ENCODE measurements at regions not wholly inside any gene's neighbourhood (a gene's known extent, or its start where the extent isn't known, plus 50 kb on each side); places are given as distances from the start of the nearest gene placed in this dataset.

- Mint-ChIP-seq H3K4me3 (no peak overlapping the region), H3K9me3 (ENCODE audit: insufficient read depth) (no peaks in the 10 kb centered on the region), H3K4me1 (ENCODE audit: low read depth) (peaks cover 6% of the 10 kb centered on the region), H3K27ac (no peak overlapping the region), H3K36me3 (ENCODE audit: low read depth) (no peaks in the 10 kb centered on the region), H3K27me3 (ENCODE audit: low read depth) (peaks cover 3% of the 10 kb centered on the region)
- POLR2A ChIA-PET = interaction anchor here (0.6 kb wide), 1 partner anchor 101 kb away, joined by 3 read pairs; no protein-coding TSS in a partner anchor
- CTCF ChIA-PET = no interaction called here
- ATAC-seq (no peak), DNase-seq (no peak)
Measured at GRCh38 chr14:97021571-97022168, 224.5 kb downstream of the VRK1 start.

GRCh38 chr14:97022741-97023140 lies 225.6 kb downstream of the VRK1 start:
- POLR2A ChIA-PET = no interaction called here
- Mint-ChIP-seq H3K9me3 (ENCODE audit: insufficient read depth) (no peaks in the 10 kb centered on the region), H3K27ac (no peak overlapping the region), H3K4me1 (ENCODE audit: low read depth) (peaks cover 6% of the 10 kb centered on the region), H3K27me3 (ENCODE audit: low read depth) (peaks cover 3% of the 10 kb centered on the region), H3K4me3 (no peak overlapping the region), H3K36me3 (ENCODE audit: low read depth) (no peaks in the 10 kb centered on the region)
- ATAC-seq = no peak
- CTCF ChIA-PET = no interaction called here
- DNase-seq = no peak

- peaks cover 3% of the 10 kb centered on the region for H3K27me3 Mint-ChIP-seq (ENCODE audit: low read depth)
- no peak overlapping the region for H3K27ac Mint-ChIP-seq
- H3K4me3 Mint-ChIP-seq = no peak overlapping the region
- H3K36me3 Mint-ChIP-seq (ENCODE audit: low read depth) = no peaks in the 10 kb centered on the region
- ChIA-PET POLR2A (no interaction called here), CTCF (no interaction called here)
- no peaks in the 10 kb centered on the region for H3K9me3 Mint-ChIP-seq (ENCODE audit: insufficient read depth)
- peaks cover 13% of the 10 kb centered on the region for H3K4me1 Mint-ChIP-seq (ENCODE audit: low read depth)
- ATAC-seq = no peak
- DNase-seq = no peak
Measured at GRCh38 chr14:97023871-97024270, 226.7 kb downstream of the VRK1 start.

GRCh38 chr14:97024300-97024699 lies 227.1 kb downstream of the VRK1 start:
- Mint-ChIP-seq H3K9me3 (ENCODE audit: insufficient read depth) (no peaks in the 10 kb centered on the region), H3K27ac (no peak overlapping the region), H3K27me3 (ENCODE audit: low read depth) (peaks cover 3% of the 10 kb centered on the region), H3K36me3 (ENCODE audit: low read depth) (no peaks in the 10 kb centered on the region), H3K4me1 (ENCODE audit: low read depth) (peaks cover 13% of the 10 kb centered on the region), H3K4me3 (no peak overlapping the region)
- DNase-seq (no peak), ATAC-seq (no peak)
- CTCF ChIA-PET = interaction anchor here (0.6 kb wide), 1 partner anchor 170 kb away, joined by 3 read pairs; no protein-coding TSS in a partner anchor
- POLR2A ChIA-PET = no interaction called here

- ATAC-seq = no peak
- no peaks in the 10 kb centered on the region for H3K36me3 Mint-ChIP-seq (ENCODE audit: low read depth)
- H3K27me3 Mint-ChIP-seq (ENCODE audit: low read depth) = peaks cover 10% of the 10 kb centered on the region
- H3K4me3 Mint-ChIP-seq = no peak overlapping the region
- no peak overlapping the region for H3K27ac Mint-ChIP-seq
- CTCF ChIA-PET = no interaction called here
- no peaks in the 10 kb centered on the region for H3K9me3 Mint-ChIP-seq (ENCODE audit: insufficient read depth)
- POLR2A ChIA-PET = no interaction called here
- no peak for DNase-seq
- peaks cover 12% of the 10 kb centered on the region for H3K4me1 Mint-ChIP-seq (ENCODE audit: low read depth)
Measured at GRCh38 chr14:97025722-97026121, 228.5 kb downstream of the VRK1 start.

GRCh38 chr14:97027256-97027999 lies 230.2 kb downstream of the VRK1 start:
- DNase-seq = no peak
- H3K4me1 Mint-ChIP-seq (ENCODE audit: low read depth) = peaks cover 8% of the 10 kb centered on the region
- peaks cover 3% of the 10 kb centered on the region for H3K9me3 Mint-ChIP-seq (ENCODE audit: insufficient read depth)
- no peak overlapping the region for H3K27ac Mint-ChIP-seq
- H3K36me3 Mint-ChIP-seq (ENCODE audit: low read depth) = peaks cover 4% of the 10 kb centered on the region
- ChIA-PET POLR2A (no interaction called here), CTCF (no interaction called here)
- no peak for ATAC-seq
- peaks cover 21% of the 10 kb centered on the region for H3K27me3 Mint-ChIP-seq (ENCODE audit: low read depth)
- H3K4me3 Mint-ChIP-seq = no peak overlapping the region

- Mint-ChIP-seq H3K36me3 (ENCODE audit: low read depth) (peaks cover 4% of the 10 kb centered on the region), H3K27ac (no peak overlapping the region), H3K4me1 (ENCODE audit: low read depth) (peaks cover 12% of the 10 kb centered on the region), H3K9me3 (ENCODE audit: insufficient read depth) (peaks cover 3% of the 10 kb centered on the region), H3K4me3 (no peak overlapping the region), H3K27me3 (ENCODE audit: low read depth) (peaks cover 27% of the 10 kb centered on the region)
- POLR2A ChIA-PET = no interaction called here
- CTCF ChIA-PET = no interaction called here
- DNase-seq = no peak
- no peak for ATAC-seq
Measured at GRCh38 chr14:97028382-97028781, 231.2 kb downstream of the VRK1 start.

- Mint-ChIP-seq H3K27me3 (ENCODE audit: low read depth) (peaks cover 31% of the 10 kb centered on the region), H3K4me3 (no peak overlapping the region), H3K9me3 (ENCODE audit: insufficient read depth) (peaks cover 3% of the 10 kb centered on the region), H3K27ac (no peak overlapping the region), H3K4me1 (ENCODE audit: low read depth) (peaks cover 12% of the 10 kb centered on the region), H3K36me3 (ENCODE audit: low read depth) (peaks cover 4% of the 10 kb centered on the region)
- POLR2A ChIA-PET = no interaction called here
- no peak for ATAC-seq
- DNase-seq = no peak
- CTCF ChIA-PET = no interaction called here
Measured at GRCh38 chr14:97029800-97030199, 232.6 kb downstream of the VRK1 start.

GRCh38 chr14:97031530-97031929 lies 234.3 kb downstream of the VRK1 start:
- DNase-seq = no peak
- H3K27ac Mint-ChIP-seq = no peak overlapping the region
- POLR2A ChIA-PET = no interaction called here
- no peak for ATAC-seq
- CTCF ChIA-PET = no interaction called here
- H3K27me3 Mint-ChIP-seq (ENCODE audit: low read depth) = peaks cover 44% of the 10 kb centered on the region
- no peak overlapping the region for H3K4me3 Mint-ChIP-seq
- peaks cover 4% of the 10 kb centered on the region for H3K36me3 Mint-ChIP-seq (ENCODE audit: low read depth)
- peaks cover 3% of the 10 kb centered on the region for H3K9me3 Mint-ChIP-seq (ENCODE audit: insufficient read depth)
- H3K4me1 Mint-ChIP-seq (ENCODE audit: low read depth) = peaks cover 12% of the 10 kb centered on the region

- H3K4me3 Mint-ChIP-seq = peak overlapping the region; percentile 10
- H3K27ac Mint-ChIP-seq = no peak overlapping the region
- peaks cover 6% of the 10 kb centered on the region for H3K4me1 Mint-ChIP-seq (ENCODE audit: low read depth)
- peaks cover 3% of the 10 kb centered on the region for H3K9me3 Mint-ChIP-seq (ENCODE audit: insufficient read depth)
- ChIA-PET POLR2A (interaction anchor here (0.6 kb wide), 1 partner anchor 508 kb away, joined by 3 read pairs; no protein-coding TSS in a partner anchor), CTCF (no interaction called here)
- peaks cover 4% of the 10 kb centered on the region for H3K36me3 Mint-ChIP-seq (ENCODE audit: low read depth)
- DNase-seq (no peak), ATAC-seq (no peak)
- peaks cover 48% of the 10 kb centered on the region for H3K27me3 Mint-ChIP-seq (ENCODE audit: low read depth)
Measured at GRCh38 chr14:97033556-97034081, 236.4 kb downstream of the VRK1 start.

GRCh38 chr14:97036086-97036852 lies 239.1 kb downstream of the VRK1 start:
- H3K4me3 Mint-ChIP-seq = no peak overlapping the region
- ChIA-PET POLR2A (no interaction called here), CTCF (no interaction called here)
- H3K4me1 Mint-ChIP-seq (ENCODE audit: low read depth) = peaks cover 6% of the 10 kb centered on the region
- H3K9me3 Mint-ChIP-seq (ENCODE audit: insufficient read depth) = peaks cover 3% of the 10 kb centered on the region
- peaks cover 4% of the 10 kb centered on the region for H3K36me3 Mint-ChIP-seq (ENCODE audit: low read depth)
- no peak for DNase-seq
- H3K27ac Mint-ChIP-seq = no peak overlapping the region
- no peak for ATAC-seq
- peaks cover 41% of the 10 kb centered on the region for H3K27me3 Mint-ChIP-seq (ENCODE audit: low read depth)

Measured in activated CD8-positive, alpha-beta T cell treated with anti-CD3 and anti-CD28 coated beads, Interleukin-2, amount 10 ng/mL, durations not matched to agents 7 days and 5 days (primary cell).